ENCODE measurements at regions not wholly inside any gene's neighbourhood (a gene's known extent, or its start where the extent isn't known, plus 50 kb on each side); places are given as distances from the start of the nearest gene placed in this dataset.
"Not testable (repeated sequence)": the region's sequence is repeated elsewhere in the genome, so short reads cannot be mapped to it uniquely, and the experiment has no call there.

DNA sequence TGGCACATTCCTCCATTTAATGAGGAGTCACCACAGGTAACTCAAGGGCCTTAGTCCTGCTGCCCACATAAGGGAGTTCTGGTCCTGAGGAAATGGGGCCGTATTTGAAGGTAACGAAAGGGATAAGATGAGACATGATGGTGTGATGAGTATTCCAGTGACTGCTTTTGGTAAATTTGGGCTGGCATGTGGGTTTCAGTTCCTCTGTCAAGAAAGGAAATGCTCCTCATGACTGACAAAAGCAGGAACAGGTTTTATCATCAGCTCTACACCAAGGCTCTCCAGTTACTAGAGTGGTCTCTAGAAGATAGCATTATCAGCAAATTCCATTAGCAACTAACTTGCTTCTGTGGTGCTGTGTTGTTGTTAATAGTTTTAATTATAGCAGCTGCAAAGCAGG, 161.8 kb upstream of the PTPN20 start:
- DNase-seq = peak; percentile 40

DNA sequence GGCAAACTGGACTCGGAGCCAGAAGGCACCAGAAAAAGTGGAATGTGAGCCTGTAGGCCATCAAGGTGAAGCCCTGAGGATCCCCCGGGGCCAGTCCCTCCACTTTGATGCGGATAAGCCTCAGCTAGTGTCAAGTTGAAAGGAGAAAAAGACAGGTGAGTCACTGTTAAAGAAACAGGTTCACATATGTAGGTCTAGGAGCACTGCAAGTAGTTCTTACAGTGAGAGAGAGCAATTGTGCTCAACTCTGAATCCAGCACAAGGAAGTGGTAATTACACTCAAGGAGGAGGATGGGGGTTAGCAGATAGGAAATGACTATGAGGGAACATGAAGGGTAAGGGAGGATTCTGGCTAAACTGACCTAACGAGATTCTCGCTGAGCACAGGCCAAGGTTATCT, 157.5 kb upstream of the PTPN20 start:
- DNase-seq = not testable (repeated sequence)

DNA sequence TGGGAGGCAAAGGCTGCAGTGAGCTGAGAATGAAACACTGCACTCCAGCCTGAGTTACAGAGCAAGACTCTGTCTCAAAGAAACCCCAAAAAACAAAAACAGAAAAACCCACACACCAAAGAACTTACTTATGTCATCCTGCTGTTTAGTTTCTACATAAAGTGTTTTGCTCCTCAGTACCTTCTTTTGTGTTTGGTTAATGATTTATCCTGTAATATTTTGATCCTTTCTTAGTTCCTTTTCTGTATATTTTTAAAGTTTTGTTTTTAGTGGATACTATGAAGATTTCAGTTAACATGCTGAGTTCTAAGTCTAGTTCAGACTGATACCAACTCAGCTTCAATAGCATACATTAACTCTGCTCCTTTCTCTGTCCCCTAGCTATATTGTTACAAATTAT, 149.8 kb upstream of the PTPN20 start:
- DNase-seq = not testable (repeated sequence)

DNA sequence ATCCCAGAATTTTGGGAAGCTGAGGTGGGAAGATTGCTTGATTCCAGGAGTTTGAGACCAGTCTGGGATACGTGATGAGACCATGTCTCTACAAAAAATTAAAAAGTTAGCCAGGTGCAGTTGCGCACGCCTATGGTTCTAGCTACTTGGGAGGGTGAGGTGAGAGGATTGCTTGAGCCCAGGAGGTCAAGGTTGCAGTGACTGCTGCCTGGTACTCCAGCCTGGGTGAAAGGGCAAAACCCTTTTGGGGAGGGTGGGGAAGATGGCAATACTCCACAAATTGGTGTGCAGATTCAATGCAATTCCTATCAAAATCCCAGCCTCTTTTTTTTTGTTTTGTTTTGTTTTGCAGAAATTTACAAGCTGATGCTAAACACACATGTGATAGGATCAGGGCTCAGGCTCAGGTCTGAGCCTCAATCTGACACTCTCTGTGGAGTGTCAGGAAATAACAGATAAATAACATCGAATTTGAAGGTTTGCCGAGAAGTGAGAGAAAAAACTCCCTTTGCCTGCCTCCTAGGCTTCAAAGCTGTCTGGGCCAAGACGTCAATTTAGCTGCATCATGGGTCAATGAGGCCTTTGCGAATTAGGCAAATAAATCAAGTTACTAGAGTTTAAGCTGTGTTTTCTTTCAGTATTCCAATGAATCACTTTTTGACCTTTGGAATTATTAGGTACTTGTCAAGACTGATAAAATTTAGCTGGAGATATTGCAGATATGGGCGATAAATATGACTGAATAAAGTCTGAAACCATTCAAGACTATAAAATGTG, 142.5 kb upstream of the PTPN20 start:
- DNase-seq = not testable (repeated sequence)

DNA sequence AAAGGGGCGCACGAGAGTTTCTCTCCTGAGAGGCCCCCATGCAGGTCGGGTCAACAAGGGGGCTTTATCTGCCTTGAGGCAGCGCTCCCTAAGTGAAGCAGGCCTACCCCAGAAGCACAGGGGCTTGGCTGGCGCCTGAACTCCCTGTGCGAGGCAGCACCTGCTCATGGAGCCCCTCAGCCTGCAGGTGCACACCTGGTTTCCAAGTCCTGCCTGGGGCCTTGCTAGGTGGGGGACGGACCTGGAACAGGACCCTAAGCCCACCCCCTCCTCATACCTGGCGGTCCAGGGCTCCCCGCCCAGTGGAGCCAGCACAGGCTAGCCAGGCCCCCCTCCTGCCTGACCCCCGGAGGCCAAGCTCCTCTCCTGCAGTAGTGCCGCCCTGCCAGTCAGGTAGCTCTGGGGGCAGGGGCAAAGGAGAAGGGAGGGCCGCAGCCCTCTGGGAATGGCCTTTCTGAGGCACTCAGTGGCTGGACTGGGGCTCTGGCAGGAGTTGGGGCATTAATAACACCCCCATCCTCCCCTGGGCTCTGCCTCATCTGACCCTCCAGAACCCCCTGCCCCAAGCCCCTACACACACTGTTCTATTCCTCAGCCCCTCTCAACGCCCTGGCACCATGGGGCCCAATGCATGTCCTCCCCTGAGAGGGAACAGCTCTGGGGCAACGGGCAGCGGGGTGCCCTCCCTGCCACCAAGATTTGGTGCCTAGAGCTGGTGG, 137.9 kb upstream of the PTPN20 start:
- DNase-seq = not testable (repeated sequence)

DNA sequence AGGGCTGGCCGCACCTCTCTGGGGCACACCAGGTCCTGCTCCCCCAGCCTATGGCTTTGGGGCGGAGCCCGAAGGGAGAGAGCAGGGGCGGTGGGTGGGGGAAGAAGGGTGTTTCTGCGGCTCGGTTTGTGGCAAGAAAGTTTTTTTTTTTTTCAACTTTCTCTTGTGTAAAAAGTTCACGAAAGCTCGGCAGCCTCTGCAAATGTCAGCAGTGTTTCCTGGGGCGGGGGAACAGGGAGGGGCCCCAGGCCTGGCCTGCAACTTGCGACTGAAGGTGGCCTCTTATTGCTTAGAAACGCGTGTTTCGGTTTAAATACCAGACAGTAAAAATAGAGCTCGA, 137.4 kb upstream of the PTPN20 start:
- not testable (repeated sequence) for DNase-seq

DNA sequence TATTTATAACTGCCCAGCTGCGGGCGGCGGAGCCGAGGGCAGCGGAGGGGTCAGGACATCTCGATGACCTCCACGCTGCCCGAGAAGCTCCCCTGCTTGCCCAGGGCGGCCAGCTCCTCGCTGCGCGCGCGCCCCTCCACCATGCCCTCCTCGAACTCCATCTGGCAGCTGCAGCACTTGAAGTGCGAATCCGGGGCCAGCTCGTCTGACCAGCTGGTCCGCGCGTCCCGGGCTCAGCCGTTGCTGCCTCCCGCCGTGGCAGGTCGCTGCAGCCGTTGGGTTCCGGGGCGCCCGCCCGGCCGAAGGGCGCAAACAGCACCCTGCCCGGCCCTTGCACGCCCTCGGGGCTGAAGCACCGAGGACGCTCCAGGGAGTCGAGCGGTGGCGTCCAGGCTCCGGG, 136.9 kb upstream of the PTPN20 start:
- DNase-seq = not testable (repeated sequence)

DNA sequence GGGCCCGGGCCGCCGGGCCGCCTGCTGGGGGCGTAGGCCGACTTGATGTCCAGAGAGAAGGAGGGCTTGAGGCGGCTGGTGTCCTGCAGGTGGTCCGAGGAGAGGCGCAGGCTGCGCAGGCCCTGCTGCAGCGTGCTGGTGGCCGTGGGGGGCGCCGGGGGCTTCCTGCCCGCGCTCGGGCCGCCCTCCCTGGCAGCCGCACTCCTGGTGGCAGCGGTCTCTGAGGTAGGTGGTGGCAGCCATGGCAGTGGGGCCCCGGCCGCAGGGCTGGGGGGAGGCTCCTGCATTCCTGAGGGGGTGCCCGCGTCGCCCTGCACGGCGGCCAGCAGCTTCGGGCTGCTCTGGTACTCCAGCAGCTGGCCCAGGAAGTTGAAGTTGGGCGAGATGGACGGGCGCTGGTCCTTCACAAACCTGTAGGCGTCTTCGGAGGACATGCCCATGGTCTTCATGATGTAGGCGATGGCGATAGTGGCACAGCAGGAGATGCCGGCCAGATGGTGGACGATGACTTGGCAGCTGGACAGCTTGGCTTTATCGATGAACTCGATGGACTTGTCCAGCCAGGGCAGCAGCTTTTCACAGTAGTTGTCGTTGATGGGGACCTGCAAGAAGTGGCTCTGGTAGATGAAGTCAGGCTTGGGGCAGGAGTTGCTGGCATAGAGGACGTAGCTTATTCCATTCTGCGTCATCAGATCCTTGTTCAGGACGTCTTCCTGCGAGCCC, 136.1 kb upstream of the PTPN20 start:
- DNase-seq = not testable (repeated sequence)

DNA sequence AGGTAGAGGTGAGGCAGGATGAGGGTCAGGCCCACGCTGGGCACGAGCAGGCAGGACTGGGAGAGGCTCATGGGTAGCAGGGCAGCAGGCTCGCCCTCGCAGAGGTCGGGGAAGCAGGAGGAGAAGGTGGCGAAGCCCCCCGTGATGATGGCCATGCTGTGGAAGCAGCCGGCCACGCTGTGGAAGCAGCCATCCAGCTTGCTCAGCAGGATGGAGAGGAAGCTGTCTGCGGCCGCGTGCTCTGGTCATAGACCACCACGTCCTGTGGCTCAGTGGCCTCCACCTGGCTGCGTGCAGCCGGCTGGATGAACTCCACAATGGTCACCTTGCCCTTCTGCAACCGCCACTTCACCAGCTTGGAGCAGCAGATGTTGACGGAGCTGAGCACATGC, 135.6 kb upstream of the PTPN20 start:
- not testable (repeated sequence) for DNase-seq

DNA sequence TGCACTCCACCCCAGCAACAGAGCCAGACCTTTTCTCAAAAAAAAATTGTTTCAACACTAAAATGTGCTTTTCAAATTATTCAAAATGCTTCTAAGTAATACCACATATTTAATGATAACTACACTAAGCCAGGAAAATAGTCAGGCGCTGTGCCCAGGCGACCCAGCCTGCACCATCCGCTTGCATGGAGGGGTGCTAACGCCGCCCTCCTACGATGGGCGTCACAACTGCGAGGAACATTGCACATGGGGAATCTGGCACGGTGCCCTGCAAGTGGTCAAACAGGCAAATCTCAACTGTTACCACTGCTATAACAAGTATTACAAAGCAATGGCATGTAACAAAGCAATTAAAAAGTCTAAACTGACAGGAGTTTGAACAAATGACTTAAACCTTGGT, 131.7 kb upstream of the PTPN20 start:
- not testable (repeated sequence) for DNase-seq

DNA sequence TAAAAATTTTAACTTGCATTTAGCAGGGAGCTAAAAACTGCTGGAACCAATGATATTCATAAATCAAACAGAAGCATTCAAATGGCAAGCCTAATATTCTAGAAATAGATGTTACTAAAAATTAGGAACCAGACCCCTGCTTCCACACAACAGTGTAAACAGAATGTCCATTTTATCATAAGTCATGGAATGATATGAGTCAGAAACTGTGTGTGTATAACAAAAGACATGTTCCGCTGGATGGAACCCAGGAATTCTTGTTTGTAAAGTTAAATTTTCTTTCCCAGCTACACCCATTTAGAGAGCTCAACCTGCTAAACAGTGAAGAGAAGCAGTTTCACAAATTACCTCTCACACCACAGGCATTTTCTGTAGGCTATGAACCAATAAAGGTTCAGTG, 131.1 kb upstream of the PTPN20 start:
- DNase-seq = not testable (repeated sequence)

DNA sequence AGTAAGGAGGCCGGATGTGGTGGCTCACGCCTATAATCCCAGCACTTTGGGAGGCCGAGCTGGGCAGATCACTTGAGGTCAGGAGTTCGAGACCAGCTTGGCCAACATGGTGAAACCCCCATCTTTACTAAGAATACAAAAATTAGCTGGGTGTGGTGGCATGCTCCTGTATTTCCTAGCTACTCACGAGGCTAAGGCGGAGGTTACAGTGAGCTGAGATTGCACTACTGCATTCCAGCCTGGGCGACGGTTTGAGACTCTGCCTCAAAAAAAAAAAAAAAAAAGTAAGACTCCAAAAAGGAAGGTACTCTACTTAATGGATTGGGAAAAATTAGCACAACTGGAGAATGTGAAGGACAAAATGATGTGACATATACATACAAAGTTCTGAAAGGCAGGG, 130.2 kb upstream of the PTPN20 start:
- DNase-seq = not testable (repeated sequence)

DNA sequence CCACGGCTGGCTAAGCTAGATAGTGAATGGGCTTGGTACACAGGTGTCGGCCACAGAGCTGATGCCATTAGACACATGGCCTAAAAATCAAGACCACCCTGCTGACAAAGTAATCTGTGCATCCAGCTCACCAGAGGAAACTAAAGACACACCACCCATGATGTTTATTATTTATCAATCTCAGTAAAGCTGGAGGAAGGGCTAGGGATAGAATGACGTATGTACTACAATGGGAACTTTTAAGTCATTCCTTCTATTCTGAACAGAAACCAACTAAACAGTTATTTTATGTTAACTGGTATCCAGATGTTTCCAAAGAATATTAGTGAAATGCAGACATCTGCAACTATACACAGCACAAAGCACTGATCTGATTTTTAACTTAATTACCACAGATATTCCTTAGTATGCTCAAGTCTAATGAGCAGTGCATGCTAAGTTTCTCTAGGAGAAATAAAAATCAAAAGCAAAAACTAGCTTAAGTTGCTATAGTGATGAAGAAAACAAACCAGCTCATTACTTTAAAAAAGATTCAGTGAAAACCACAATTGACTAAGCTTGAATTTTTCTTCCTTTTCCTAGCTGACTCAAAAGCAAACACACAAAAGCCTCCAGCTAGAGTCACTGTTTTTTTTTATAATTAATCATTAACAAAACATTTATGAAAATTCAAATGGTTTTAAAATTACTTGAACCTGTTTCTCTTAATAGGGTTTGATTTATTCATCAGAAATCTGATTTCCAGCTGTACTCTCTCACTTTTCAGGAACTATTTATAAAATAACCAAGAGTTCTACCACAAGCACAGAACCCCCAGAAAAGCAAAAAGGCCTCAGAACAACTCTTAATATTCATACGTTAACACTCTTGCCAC, 129.0 kb upstream of the PTPN20 start:
- DNase-seq = peak; percentile 51

DNA sequence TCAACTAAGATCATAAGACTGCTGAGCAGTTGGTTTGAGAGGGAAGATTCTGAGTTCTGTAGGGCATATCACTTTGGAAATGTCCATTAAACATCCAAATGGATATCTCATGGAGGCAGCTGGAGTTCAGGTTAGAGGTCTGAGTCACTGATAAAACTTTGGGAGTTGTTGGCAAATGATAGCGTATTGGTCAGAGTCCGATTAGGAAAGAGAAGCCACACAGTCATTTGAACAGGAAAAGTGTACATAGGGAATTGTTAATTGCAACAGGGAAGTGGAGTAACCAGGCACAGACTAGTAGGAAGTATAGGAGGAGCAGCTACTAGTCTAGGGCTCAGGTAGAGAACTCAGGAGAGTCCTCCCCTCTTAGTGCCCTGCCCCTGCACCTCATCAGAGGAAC, 126.6 kb upstream of the PTPN20 start:
- DNase-seq = not testable (repeated sequence)

DNA sequence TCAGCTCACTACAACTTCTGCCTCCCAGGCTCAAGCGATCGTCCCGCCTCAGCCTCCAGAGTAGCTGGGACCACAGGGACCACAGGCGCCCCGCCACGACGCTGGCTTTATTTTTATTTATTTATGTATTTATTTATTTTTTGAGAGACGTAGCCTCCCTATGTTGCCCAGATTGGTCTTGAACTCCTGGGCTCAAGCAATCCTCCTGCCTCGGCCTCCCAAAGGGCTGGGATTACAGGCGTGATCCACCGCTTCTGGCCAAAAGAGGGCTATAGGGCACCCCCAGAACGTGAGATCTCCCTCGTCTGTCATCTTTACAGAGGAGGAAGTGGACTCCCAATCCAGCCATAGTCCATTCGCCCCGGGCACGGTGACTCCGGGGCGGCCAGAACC, 125.1 kb upstream of the PTPN20 start:
- not testable (repeated sequence) for DNase-seq

DNA sequence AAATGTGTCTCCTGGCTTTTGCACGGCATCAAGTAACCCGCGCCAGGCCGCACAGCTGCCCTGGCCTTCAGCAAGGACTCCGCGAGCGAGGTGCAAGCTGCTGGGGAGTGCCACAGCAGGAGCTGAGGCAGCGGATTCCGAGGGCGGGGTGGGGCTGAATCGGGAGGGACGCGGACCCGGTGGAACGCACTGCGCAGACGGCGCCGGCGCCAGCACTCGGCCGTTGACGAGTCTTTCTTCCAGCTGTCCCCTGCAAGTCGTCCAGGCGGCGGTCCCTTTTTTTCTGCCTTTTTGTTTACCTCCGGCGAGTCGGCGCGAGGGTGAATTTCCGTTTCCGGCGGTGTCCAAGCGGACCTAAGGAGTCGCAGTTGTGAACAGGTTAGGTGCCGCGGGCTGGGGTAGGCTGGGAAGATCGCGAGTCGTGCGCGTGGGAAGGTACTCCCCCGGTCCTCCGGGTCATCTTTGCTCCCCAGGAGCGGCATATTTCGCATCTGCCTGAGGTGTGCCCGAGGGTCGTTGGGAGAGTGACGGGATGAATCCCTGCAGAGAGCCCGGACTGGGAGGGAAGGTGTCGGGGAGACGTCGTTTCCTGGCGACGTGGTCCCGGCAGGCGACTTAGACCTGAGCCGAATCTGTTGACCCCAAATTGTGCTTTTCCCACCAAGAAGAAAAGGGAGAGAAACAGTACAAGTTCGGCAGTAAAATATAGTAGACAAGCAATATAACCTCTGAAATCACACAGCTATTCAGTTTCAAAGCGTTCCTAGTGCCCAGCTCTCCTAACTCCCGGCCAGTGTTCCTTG, 124.5 kb upstream of the PTPN20 start:
- DNase-seq = peak; percentile 79

DNA sequence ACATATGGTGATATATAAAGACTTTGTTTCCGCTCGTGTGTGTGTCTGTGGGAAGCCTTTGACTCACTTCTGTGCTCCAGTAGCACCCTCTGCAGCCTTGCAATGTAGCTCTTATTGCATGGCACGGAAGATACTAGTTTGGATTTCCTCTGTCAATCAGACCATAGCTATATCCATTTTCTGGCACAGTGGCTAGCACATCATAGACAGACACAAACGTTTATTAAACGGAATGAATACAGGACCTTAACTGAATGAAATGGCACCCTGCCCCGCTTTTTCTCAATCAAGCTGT, 124.0 kb upstream of the PTPN20 start:
- peak; percentile 69 for DNase-seq

DNA sequence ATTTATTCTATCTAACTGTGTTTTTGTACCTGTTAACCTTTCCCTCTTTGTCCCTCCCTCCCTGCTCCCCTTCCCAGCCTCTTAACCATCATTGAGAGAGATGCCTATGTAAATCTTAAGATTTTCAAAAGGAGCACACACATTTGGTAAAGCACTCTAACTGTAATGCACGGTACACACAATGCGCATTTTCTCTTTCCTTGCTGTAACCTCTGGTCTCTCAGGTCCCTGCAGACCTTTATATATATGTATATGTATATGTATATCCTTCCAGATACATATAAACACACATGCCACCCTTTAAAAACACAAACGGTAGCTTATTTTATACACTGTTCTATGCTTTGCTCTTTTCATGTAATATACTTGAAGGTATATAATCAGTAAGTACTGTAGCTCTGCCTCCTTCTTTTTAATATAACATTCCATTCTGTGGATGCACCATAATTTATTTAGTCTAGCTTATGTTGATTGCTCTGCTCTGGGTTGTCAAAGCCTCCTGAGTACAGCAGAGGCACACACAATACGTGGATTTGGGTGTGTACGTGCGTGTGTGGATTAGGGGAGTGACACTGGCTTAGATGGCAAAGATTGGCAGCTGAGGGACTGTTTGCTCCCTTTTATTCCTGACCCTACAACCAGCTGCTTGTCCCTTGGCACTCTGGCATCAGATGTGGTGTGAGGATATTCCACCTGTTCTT, 118.4 kb upstream of the PTPN20 start:
- DNase-seq = not testable (repeated sequence)

DNA sequence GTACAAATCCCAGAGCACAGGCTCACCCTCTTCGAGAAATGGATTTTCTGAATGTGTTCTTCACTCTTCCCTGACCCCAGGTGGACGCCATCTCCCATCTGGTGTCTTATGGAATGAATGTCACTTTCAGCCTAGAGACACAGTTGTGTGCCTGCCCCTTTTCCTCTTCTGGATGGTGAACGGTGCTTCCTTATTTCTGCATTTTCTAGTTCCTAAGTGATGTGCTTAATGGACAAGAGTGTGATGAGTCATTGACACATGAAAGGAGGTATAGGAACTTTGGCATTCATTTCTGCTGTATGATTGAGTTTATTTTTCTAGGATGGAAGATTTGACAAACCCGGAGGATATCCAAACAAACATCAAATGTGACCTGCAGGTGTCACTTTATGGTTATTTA, 114.9 kb upstream of the PTPN20 start:
- not testable (repeated sequence) for DNase-seq

DNA sequence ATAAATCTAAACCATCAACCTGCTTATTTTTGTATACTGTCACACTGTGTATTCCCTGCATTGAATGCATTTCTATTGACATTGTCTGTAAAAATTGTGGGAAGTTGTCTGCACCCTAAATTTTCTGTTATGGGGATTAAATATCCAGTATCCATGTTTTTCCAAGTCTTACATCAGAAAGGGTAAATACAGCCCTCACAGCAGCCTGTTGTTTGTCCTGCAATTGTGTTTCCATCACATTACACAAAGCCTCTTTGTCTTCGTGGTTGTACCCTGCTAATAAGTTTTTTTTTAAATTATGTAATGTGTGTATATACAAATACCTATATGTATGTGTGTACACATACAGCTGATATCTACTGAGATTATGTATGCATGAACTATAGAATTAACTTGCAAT, 109.2 kb upstream of the PTPN20 start:
- not testable (repeated sequence) for DNase-seq

DNA sequence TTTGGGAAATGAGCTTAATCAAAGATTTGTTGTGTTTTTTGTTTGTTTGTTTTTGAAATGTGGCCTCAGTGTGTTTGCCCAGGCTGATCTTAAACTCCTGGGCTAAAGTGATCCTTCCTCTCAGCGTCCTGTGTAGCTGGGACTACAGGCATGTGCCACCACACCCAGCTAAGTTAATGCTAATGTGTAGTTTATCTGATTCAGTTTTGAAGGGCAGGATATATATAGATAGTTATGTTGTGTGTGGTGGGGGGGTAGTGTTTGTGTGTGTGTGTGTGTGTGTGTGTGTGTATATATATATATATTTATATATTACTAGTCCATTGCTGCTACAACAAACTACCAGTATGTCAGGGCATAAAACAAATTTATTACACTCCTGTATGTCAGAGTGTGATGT, 108.1 kb upstream of the PTPN20 start:
- not testable (repeated sequence) for DNase-seq

Data from activated CD4-positive, alpha-beta T cell treated with anti-CD3 and anti-CD28 coated beads, Interleukin-2, amount 50 U/mL, for 16 hours (primary cell).